ENCODE measurements at regions not wholly inside any gene's neighbourhood (a gene's known extent, or its start where the extent isn't known, plus 50 kb on each side); places are given as distances from the start of the nearest gene placed in this dataset.

- TF ChIP-seq CTCF (IDR thresholded peaks at IDR 0.05 in 8 of 11, conservative IDR thresholded peaks at IDR 0.05 in 3 of 11): no peak
- no peak for TF ChIP-seq POLR2A (IDR thresholded peaks at IDR 0.05)
Measured at GRCh38 chr7:32416846-32417245, 73.3 kb downstream of the LSM5 start.

Data from spleen (tissue), 7 donors.